ENCODE measurements at regions not wholly inside any gene's neighbourhood (a gene's known extent, or its start where the extent isn't known, plus 50 kb on each side); places are given as distances from the start of the nearest gene placed in this dataset.
A peak's percentile ranks its signal among the peaks of the same experiment; 100 is the strongest.

- H3K4me1 ChIP-seq, result peaks cover 2% of the 10 kb centered on the region
- no peak overlapping the region for H3K27ac ChIP-seq
- Mint-ChIP-seq H3K4me1 (no peaks in the 10 kb centered on the region), H3K27ac (no peak overlapping the region), H3K4me3 (no peak overlapping the region), H3K9me3 (no peaks in the 10 kb centered on the region), H3K27me3 (ENCODE audit: insufficient read depth, low read depth) (peaks cover 2% of the 10 kb centered on the region), H3K36me3 (no peaks in the 10 kb centered on the region)
- H3K36me3 ChIP-seq, result no peaks in the 10 kb centered on the region
- peaks cover 2% of the 10 kb centered on the region for H3F3A ChIP-seq (ENCODE audit: low read depth)
- DNase-seq (ENCODE audit: low spot score), result no peak
- H3K27me3 ChIP-seq, result peaks cover 5% of the 10 kb centered on the region
- H2AFZ ChIP-seq (replicated peaks), result no peak overlapping the region
- no peaks in the 10 kb centered on the region for H3K79me2 ChIP-seq (ENCODE audit: low read depth)
- no peaks in the 10 kb centered on the region for H3K9me3 ChIP-seq (ENCODE audit: low read depth)
- H3K4me2 ChIP-seq, result no peak overlapping the region
- TF ChIP-seq CTCF (IDR thresholded peaks at IDR 0.05), result no peak
- TF ChIP-seq EZH2 (IDR thresholded peaks at IDR 0.05), result no peak
- TF ChIP-seq EZH2phosphoT487 (IDR thresholded peaks at IDR 0.05), result no peak
- H4K20me1 ChIP-seq (ENCODE audit: low read depth), result no peaks in the 10 kb centered on the region
- no peak overlapping the region for H3K4me3 ChIP-seq
- H3K9ac ChIP-seq, result no peak overlapping the region
These were observed 101.9 kb downstream of the MTRR start for GRCh38 chr5:7970816-7971215.

- H3K36me3 Mint-ChIP-seq, result no peaks in the 10 kb centered on the region
- no peak overlapping the region for H3K4me3 Mint-ChIP-seq
- peaks cover 11% of the 10 kb centered on the region for H3F3A ChIP-seq (ENCODE audit: low read depth)
- TF ChIP-seq CTCF (IDR thresholded peaks at IDR 0.05) (no peak), EZH2phosphoT487 (IDR thresholded peaks at IDR 0.05) (no peak), EZH2 (IDR thresholded peaks at IDR 0.05) (no peak)
- no peaks in the 10 kb centered on the region for H3K9me3 ChIP-seq (ENCODE audit: low read depth)
- no peak overlapping the region for H3K9ac ChIP-seq
- peak overlapping the region; percentile 47 for H3K27ac ChIP-seq
- H3K36me3 ChIP-seq, result no peaks in the 10 kb centered on the region
- H3K27me3 Mint-ChIP-seq (ENCODE audit: insufficient read depth, low read depth), result peaks cover 6% of the 10 kb centered on the region
- no peak overlapping the region for H2AFZ ChIP-seq (replicated peaks)
- no peaks in the 10 kb centered on the region for H3K27me3 ChIP-seq
- DNase-seq (ENCODE audit: low spot score), result peak; percentile 65
- H4K20me1 ChIP-seq (ENCODE audit: low read depth), result no peaks in the 10 kb centered on the region
- no peaks in the 10 kb centered on the region for H3K79me2 ChIP-seq (ENCODE audit: low read depth)
- H3K27ac Mint-ChIP-seq, result no peak overlapping the region
- H3K9me3 Mint-ChIP-seq, result no peaks in the 10 kb centered on the region
- peaks cover 16% of the 10 kb centered on the region for H3K4me1 ChIP-seq
- H3K4me1 Mint-ChIP-seq, result peaks cover 6% of the 10 kb centered on the region
- H3K4me3 ChIP-seq, result no peak overlapping the region
- peak overlapping the region; percentile 44 for H3K4me2 ChIP-seq
These were observed 107.7 kb downstream of the MTRR start for GRCh38 chr5:7976411-7977190.

GRCh38 chr5:7978114-7978513 is 109.2 kb downstream of the MTRR start:
- no peak for DNase-seq (ENCODE audit: low spot score)
- Histone ChIP-seq H3K4me3 (no peak overlapping the region), H3K36me3 (no peaks in the 10 kb centered on the region), H3K27ac (no peak overlapping the region), H3K4me2 (no peak overlapping the region), H3K9ac (no peak overlapping the region), H3F3A (ENCODE audit: low read depth) (peaks cover 11% of the 10 kb centered on the region), H3K4me1 (peaks cover 16% of the 10 kb centered on the region), H3K79me2 (ENCODE audit: low read depth) (no peaks in the 10 kb centered on the region), H2AFZ (replicated peaks) (no peak overlapping the region), H3K9me3 (ENCODE audit: low read depth) (no peaks in the 10 kb centered on the region), H4K20me1 (ENCODE audit: low read depth) (no peaks in the 10 kb centered on the region), H3K27me3 (no peaks in the 10 kb centered on the region)
- TF ChIP-seq EZH2phosphoT487 (IDR thresholded peaks at IDR 0.05) (no peak), CTCF (IDR thresholded peaks at IDR 0.05) (no peak), EZH2 (IDR thresholded peaks at IDR 0.05) (no peak)
- no peaks in the 10 kb centered on the region for H3K9me3 Mint-ChIP-seq
- H3K27me3 Mint-ChIP-seq (ENCODE audit: insufficient read depth, low read depth), result peaks cover 4% of the 10 kb centered on the region
- peaks cover 6% of the 10 kb centered on the region for H3K4me1 Mint-ChIP-seq
- H3K4me3 Mint-ChIP-seq, result no peak overlapping the region
- H3K36me3 Mint-ChIP-seq, result no peaks in the 10 kb centered on the region
- no peak overlapping the region for H3K27ac Mint-ChIP-seq
